Smooth muscle cell (in vitro differentiated cells): ENCODE measurements at regions not wholly inside any gene's neighbourhood (a gene's known extent, or its start where the extent isn't known, plus 50 kb on each side); places are given as distances from the start of the nearest gene placed in this dataset.

ENCODE experiments used
- DNase-seq: peaks from one replicate; lab custom pipeline; 2025; ENCODE audit not compliant: unreplicated experiment; lab: John Stamatoyannopoulos, UW
- H2AFZ ChIP-seq: fragments of 200-600 bp; sonication (generic); 2 replicates; pipeline ENCODE4 v1.6.0; 2016; ENCODE audit warnings: antibody characterized with exemption, low read depth, mild to moderate bottlenecking
- H3F3A ChIP-seq: fragments of 200-600 bp; sonication (generic); 2 replicates; pipeline ENCODE4 v1.6.0; 2017; ENCODE audit warnings: antibody characterized with exemption, low read depth
- H3K27ac ChIP-seq: fragments of 200-600 bp; sonication (generic); 2 replicates; pipeline ENCODE4 v1.5.1; 2016; ENCODE audit warnings: low read depth, mild to moderate bottlenecking
- H3K27me3 ChIP-seq: fragments of 200-600 bp; sonication (generic); 2 replicates; pipeline ENCODE4 v1.6.1; 2016; ENCODE audit warnings: low read depth, mild to moderate bottlenecking
- H3K36me3 ChIP-seq: fragments of 200-600 bp; sonication (generic); 2 replicates; pipeline ENCODE4 v1.5.1; 2016; ENCODE audit warnings: low read depth
- H3K4me1 ChIP-seq: fragments of 200-600 bp; sonication (generic); 2 replicates; pipeline ENCODE4 v1.5.1; 2016; ENCODE audit warnings: low read depth
- H3K4me2 ChIP-seq: fragments of 200-600 bp; sonication (generic); 2 replicates; pipeline ENCODE4 v1.6.0; 2016; ENCODE audit warnings: mild to moderate bottlenecking
- H3K4me3 ChIP-seq: fragments of 200-600 bp; sonication (generic); 2 replicates; pipeline ENCODE4 v1.5.1; 2016; ENCODE audit warnings: mild to moderate bottlenecking
- H3K79me2 ChIP-seq: fragments of 200-600 bp; sonication (generic); 2 replicates; pipeline ENCODE4 v1.6.0; 2016; ENCODE audit warnings: low read depth, mild to moderate bottlenecking
- H3K9ac ChIP-seq: fragments of 200-600 bp; sonication (generic); 2 replicates; pipeline ENCODE4 v1.6.0; 2016; ENCODE audit warnings: low read depth
- H3K9me3 ChIP-seq: fragments of 200-600 bp; sonication (generic); replicated peaks from 2 replicates; pipeline ENCODE4 v1.5.1; 2016; ENCODE audit warnings: low read depth
- H4K20me1 ChIP-seq: fragments of 200-600 bp; sonication (generic); 2 replicates; pipeline ENCODE4 v1.6.0; 2016; ENCODE audit warnings: low read depth
- CTCF ChIP-seq: fragments of 200-600 bp; sonication (generic); IDR thresholded peaks from 2 replicates; pipeline ENCODE4 v1.5.1; 2017; ENCODE audit warnings: borderline replicate concordance, mild to moderate bottlenecking, antibody characterized with exemption; ENCODE audit not compliant: insufficient read depth, poor library complexity, severe bottlenecking
- WGBS: methylation state at CpG from one replicate; pipeline ENCODE4 v1.1.7; 2016; ENCODE audit warnings: low lambda C conversion rate; 5-methylcytosine and 5-hydroxymethylcytosine counted together

GRCh38 chr1:37415611-37416244 lies 58.7 kb upstream of the ZC3H12A start:
- DNase-seq = no peak
- no peak overlapping the region for H3K27ac ChIP-seq
- no peaks in the 10 kb centered on the region for H3K9me3 ChIP-seq
- H3K36me3 ChIP-seq = no peaks in the 10 kb centered on the region
- 88% methylated on average over 13 of the region's 13 CpGs for WGBS
- no peak overlapping the region for H3K4me2 ChIP-seq
- H3K27me3 ChIP-seq = no peaks in the 10 kb centered on the region
- no peak overlapping the region for H3K9ac ChIP-seq
- H3F3A ChIP-seq = no peaks in the 10 kb centered on the region
- TF ChIP-seq CTCF = no peak
- H3K4me1 ChIP-seq = no peaks in the 10 kb centered on the region
- H3K79me2 ChIP-seq = no peaks in the 10 kb centered on the region
- H3K4me3 ChIP-seq = no peak overlapping the region
- no peak overlapping the region for H2AFZ ChIP-seq
- H4K20me1 ChIP-seq = no peaks in the 10 kb centered on the region

DNA sequence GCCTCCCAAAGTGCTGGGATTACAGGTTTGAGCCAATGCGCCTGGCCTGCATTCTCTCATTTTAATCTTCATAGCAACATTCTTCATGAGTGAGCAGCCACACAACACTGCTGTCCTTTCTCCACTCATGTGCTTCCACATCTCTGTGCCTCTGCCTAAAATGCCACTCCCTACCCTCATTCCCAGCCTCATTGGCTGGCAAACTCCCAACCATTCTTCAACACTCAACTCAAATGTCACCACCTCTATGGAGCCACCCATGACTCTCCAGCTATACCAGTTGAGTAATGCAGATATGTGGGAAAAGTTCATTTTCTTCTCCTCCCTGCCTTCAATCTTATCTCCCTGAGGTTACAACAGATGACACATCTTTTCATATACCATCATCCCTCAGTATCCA lies 53.9 kb upstream of the ZC3H12A start:
- TF ChIP-seq CTCF = no peak
- WGBS = 38% methylated on average over 1 of the region's 1 CpG
- no peaks in the 10 kb centered on the region for H3K36me3 ChIP-seq

DNA sequence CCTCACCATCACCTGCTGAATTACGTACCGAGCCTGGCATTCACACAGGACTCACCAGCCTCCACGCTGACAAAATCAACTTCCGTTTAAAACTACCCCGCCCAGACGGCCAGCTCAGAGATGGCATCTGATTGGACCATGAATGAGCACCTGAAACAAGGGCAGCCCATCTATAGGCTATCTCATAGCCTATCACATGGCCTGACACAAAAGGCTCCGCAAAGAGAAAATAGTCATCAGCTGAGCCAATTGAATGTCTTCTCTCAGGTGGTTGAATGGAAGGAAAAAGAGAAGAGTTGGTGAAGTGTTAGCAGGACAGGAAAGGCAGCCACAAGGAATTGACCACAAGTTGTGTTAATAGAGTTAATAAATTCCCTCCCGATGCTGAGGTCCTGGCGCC lies 50.6 kb upstream of the ZC3H12A start:
- no peaks in the 10 kb centered on the region for H3K9me3 ChIP-seq
- no peak overlapping the region for H3K27ac ChIP-seq
- H3K9ac ChIP-seq = no peak overlapping the region
- no peaks in the 10 kb centered on the region for H3K79me2 ChIP-seq
- no peak overlapping the region for H2AFZ ChIP-seq
- H4K20me1 ChIP-seq = no peaks in the 10 kb centered on the region
- no peaks in the 10 kb centered on the region for H3K4me1 ChIP-seq
- TF ChIP-seq CTCF = no peak
- H3K4me3 ChIP-seq = no peak overlapping the region
- H3K4me2 ChIP-seq = no peak overlapping the region
- peaks cover 4% of the 10 kb centered on the region for H3K27me3 ChIP-seq
- 91% methylated on average over 9 of the region's 9 CpGs for WGBS
- no peaks in the 10 kb centered on the region for H3K36me3 ChIP-seq
- no peaks in the 10 kb centered on the region for H3F3A ChIP-seq
- DNase-seq = no peak

More for the DNA sequence above, 53.9 kb upstream of the ZC3H12A start:
- H3K4me1 ChIP-seq = no peaks in the 10 kb centered on the region
- H3K4me3 ChIP-seq = no peak overlapping the region
- no peak for DNase-seq
- no peaks in the 10 kb centered on the region for H3K9me3 ChIP-seq
- no peaks in the 10 kb centered on the region for H3K79me2 ChIP-seq
- H4K20me1 ChIP-seq = no peaks in the 10 kb centered on the region
- H2AFZ ChIP-seq = no peak overlapping the region
- H3K27ac ChIP-seq = no peak overlapping the region
- no peak overlapping the region for H3K4me2 ChIP-seq
- H3K9ac ChIP-seq = no peak overlapping the region
- H3F3A ChIP-seq = no peaks in the 10 kb centered on the region
- H3K27me3 ChIP-seq = no peaks in the 10 kb centered on the region

DNA sequence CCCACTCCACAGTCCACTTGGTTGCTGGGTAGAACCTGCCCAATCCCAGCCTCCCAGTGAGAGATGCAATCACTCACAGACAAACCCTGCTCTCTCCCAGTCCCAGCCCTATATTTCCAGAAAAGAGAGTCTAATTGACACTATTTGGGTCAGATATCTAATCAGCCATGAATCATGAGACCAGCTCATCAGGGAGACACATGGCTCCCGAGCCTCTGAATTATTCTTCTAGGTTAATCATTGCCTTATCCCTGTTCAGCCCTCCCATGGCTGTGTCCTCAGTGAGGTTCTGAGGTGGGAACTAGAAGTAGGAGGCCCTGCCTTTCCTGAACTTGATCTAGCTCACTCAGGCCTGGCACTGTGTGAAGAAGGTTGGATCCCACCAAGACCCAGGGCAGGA lies 49.9 kb upstream of the ZC3H12A start:
- Histone ChIP-seq H3K27me3 (peaks cover 9% of the 10 kb centered on the region), H3F3A (no peaks in the 10 kb centered on the region), H3K4me2 (no peak overlapping the region), H3K79me2 (no peaks in the 10 kb centered on the region), H3K9ac (no peak overlapping the region), H2AFZ (no peak overlapping the region), H3K4me1 (no peaks in the 10 kb centered on the region), H3K4me3 (no peak overlapping the region), H3K27ac (no peak overlapping the region), H3K9me3 (no peaks in the 10 kb centered on the region), H4K20me1 (no peaks in the 10 kb centered on the region), H3K36me3 (no peaks in the 10 kb centered on the region)
- DNase-seq = no peak
- 90% methylated on average over 1 of the region's 1 CpG for WGBS
- no peak for TF ChIP-seq CTCF
